ENCODE measurements at regions not wholly inside any gene's neighbourhood (a gene's known extent, or its start where the extent isn't known, plus 50 kb on each side); places are given as distances from the start of the nearest gene placed in this dataset.
"Not testable (repeated sequence)": the region's sequence is repeated elsewhere in the genome, so short reads cannot be mapped to it uniquely, and the experiment has no call there.

GRCh38 chr6:140380427-140381218, 1006.2 kb upstream of the CITED2 start:
- no peak for DNase-seq (ENCODE audit: low spot score)

DNA sequence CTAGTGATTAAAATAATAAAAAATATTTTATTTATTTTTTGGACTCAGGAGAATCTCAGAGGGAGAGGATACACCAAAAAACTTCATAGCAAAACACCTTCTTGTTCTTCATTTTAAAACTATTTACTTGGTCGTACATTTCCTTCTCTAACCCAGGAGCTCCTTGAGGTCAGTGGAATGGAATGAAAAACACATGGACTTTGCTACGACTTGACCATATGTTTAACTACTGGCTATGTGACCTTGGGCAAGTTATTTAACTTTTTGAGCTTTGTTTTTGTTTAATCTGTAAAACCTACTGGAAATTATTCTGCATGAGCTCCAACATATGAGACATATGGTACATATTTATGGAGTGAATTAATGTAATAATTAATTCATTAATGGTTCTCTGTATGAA, 1005.5 kb upstream of the CITED2 start:
- DNase-seq (ENCODE audit: low spot score): no peak

DNA sequence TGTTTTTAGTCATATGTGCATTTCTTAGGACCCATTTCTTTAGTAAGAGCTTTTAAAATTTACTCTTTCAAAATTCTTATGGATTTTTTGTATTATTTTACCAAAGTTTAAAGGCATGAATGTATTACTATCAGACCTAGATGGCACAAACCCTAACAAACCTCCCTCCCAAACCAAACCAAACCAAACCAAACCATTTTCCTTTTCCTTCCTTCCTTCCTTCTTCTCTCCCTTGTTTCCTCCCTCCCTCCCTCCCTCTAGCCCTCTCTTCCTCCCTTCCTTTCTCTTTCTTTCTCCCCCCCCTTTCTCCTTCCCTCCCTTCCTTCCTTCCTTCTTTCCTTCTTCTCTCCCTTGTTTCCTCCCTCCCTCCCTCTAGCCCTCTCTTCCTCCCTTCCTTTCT, 1001.8 kb upstream of the CITED2 start:
- no peak for DNase-seq (ENCODE audit: low spot score)

- not testable (repeated sequence) for DNase-seq (ENCODE audit: low spot score)
Measured at GRCh38 chr6:140373728-140374127, 999.3 kb upstream of the CITED2 start.

- DNase-seq (ENCODE audit: low spot score): no peak
Measured at GRCh38 chr6:140372064-140372463, 997.6 kb upstream of the CITED2 start.

- DNase-seq (ENCODE audit: low spot score): no peak
Measured at GRCh38 chr6:140370976-140371870, 996.8 kb upstream of the CITED2 start.

GRCh38 chr6:140370441-140370840, 996.0 kb upstream of the CITED2 start:
- no peak for DNase-seq (ENCODE audit: low spot score)

DNA sequence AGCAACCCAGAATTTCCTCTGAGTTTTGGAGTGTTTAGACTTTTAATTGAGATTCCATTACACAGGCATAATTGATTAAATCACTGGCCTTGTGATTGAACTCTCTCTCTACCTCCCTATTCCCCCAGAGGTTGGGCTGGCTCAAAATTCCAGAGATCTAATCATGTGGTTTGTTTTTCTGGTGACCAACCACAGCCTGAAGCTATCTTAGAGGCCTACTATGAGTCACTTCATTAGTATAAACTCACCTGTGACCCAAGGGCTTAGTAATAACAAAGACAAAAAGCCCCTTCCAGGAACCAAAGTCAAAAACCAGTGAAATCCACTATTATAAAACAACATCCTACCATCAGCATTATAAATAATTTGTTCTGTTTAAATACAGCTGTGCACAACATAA, 992.5 kb upstream of the CITED2 start:
- no peak for DNase-seq (ENCODE audit: low spot score)

DNA sequence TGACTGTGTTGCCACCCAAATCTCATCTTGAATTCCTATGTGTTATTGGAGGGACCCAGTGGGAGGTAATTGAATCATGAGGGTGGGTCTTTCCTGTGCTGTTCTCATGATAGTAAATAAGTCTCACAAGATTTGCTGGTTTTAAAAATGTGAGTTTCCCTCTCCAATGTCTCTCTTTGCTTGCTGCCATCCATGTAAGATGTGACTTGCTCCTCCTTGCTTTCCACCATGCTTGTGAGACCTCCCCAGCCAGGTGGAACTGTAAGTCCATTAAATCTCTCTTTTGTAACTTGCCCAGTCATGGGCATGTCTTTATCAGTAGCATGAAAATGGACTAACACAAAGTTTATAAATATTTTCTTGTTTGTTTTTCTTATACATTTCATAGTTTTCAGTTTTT, 990.5 kb upstream of the CITED2 start:
- no peak for DNase-seq (ENCODE audit: low spot score)

DNA sequence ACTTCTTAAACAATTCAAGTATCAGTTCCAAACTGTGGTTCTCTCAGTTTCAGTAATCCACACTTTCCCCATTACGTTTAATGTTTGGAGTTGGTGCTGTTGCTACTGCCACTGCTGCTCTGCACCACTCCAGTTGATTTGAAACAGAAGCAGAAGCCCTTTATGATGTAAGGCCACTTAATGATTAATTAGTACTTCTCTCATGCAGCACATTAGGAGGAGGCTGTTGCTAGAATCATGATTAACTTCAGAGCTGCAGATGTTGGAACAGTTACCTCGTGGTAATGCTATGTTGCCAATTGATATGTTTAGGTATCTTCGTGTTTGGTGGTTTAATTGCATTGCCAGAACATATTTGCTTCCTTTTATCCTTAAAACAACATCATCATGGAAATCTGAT, 986.2 kb upstream of the CITED2 start:
- DNase-seq (ENCODE audit: low spot score): no peak

DNA sequence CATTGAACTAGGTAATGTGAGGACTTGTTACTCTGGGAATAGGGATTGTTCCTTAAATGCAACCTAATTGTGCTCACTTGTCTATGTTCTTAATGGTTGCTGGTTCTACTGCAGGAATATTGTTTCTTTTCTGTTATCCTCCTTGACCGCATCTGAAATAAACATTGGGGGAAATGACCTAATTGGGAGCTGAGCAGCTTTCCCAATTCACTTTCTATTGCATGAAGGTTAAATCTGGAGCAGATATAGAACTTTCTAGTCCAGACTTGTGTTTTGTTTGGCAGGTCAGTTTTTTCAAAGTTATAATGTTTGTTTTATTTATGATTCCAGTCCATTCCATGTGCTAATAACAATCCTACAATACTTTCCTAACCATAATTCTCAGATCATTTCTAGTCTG, 981.0 kb upstream of the CITED2 start:
- no peak for DNase-seq (ENCODE audit: low spot score)

- no peak for DNase-seq (ENCODE audit: low spot score)
Measured at GRCh38 chr6:140354296-140354695, 979.8 kb upstream of the CITED2 start.

DNA sequence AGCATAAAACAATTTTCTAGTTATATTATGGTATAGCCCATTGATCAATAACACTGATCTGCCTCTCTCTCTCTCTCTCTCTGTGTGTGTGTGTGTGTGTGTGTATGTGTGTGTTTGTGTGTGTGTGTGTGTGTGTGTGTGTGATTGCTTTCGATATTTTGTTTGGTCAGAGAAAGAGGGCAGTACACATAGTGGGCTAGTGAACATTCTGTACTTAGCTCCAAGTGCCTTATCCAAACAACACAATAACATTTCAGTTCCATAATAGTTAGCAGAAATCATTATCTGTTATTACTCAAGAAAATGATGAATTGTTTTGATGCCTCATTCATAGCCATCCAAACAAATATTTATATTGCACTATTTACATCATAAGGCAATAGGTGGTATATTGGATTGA, 979.1 kb upstream of the CITED2 start:
- no peak for DNase-seq (ENCODE audit: low spot score)

DNA sequence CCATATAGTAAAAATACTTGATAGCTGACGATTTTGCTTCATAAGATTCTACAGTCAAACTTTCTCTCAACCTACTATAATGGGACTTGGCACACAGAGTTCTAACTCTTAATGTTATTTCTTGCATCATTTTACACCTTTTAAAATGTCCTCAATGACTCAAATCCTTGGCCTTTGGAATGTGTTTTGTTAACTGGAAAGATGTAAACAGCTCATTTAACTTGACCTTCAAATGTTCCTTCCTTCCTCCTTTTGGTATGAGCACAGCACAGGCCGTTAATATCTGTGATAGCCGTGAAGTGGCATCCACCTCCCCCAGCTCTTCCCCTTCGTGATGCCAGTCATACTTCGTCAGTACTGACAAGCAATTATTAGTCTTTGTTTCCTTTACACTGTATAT, 972.0 kb upstream of the CITED2 start:
- DNase-seq (ENCODE audit: low spot score): no peak

DNA sequence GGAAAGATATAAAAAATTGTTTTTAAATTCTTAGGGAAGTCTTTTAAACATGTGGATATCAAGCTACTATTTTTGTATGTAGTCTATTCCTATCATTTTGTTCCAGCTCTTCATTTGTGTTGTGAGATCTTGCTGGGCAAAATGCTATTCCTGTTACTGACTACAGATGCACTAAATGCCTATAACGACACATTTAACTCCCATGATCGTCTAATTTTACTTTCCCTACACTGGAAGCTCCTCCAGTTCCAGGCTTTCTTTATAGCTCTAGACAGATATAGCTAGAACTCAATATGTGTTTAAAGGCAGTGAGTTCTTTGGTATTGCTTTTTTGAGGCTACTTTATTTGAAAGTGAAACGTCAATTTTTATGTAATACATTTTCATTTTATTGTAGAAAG, 971.5 kb upstream of the CITED2 start:
- no peak for DNase-seq (ENCODE audit: low spot score)

- DNase-seq (ENCODE audit: low spot score): no peak
Measured at GRCh38 chr6:140344142-140344913, 969.9 kb upstream of the CITED2 start.

GRCh38 chr6:140343128-140343527, 968.7 kb upstream of the CITED2 start:
- no peak for DNase-seq (ENCODE audit: low spot score)

DNA sequence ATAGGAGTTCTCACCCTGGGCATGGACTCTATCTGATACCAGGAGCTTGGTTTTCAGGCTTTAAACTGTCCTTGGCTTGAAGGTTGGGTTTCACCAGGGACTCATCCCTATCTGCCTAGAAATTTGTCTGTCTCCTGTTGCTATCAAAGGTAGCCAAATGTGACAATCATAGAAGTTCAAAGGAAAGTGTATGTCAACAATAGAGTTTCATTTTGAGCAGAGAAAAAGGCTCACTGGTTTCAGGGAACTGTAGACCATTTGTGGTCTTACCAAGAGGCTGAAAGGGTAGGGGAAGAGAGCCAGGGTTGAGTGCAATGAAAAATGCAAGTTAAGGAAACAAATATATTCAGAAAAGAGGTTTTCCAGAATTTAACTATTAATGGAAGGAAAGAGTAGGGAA, 966.8 kb upstream of the CITED2 start:
- no peak for DNase-seq (ENCODE audit: low spot score)

DNA sequence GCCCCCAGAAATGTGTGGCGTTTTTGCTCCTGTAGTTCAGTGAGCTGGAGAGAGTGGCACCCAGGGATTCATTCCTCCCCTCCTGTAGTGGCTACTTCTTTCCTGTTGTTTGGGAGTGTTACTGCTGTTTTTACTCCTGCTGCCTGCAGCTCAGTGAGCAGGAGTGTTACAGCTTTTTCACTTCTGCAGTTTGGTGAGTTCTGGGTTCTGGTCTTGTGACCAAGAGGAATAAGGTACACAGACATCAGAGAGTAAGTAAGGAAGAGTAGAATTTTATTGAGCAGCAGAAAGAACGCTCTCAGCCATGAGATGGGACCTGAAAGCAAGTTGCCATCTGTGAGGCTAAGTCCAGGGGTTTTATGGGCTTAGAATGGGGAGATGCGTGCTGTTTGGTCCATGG, 966.3 kb upstream of the CITED2 start:
- no peak for DNase-seq (ENCODE audit: low spot score)

DNA sequence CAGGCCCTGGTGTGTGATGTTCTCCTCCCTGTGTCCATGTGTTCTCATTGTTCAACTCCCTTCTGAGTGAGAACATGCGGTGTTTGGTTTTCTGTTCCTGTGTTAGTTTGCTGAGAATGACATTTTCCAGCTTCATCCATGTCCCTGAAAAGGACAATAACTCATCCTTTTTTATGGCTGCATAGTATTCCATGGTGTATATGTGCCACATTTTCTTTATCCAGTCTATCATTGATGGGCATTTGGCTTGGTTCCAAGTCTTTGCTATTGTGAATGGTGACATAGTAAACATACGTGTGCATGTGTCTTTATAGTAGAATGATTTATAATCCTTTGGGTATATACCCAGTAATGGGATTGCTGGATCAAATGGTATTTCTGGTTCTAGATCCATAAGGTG, 964.6 kb upstream of the CITED2 start:
- DNase-seq (ENCODE audit: low spot score): not testable (repeated sequence)

DNA sequence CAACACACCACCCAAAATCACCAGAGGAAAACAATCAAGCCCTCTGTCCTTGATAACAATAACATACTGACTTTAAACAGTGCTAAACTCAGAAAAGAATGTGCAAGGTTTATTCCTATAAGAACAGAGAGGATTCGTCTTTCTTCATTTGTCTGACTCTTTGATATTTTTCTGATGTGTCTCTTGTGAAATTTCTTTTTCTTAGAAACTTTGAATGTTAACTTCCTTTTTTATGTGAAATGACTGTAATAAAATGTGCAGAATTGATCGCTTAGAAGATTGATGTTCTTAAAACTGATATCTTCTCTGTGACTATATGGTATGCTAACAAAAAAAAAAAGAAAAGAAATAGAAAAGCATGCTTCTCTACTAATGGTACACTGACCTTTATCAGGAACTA, 947.4 kb upstream of the CITED2 start:
- no peak for DNase-seq (ENCODE audit: low spot score)
